GM19455 (cell line): ENCODE measurements at regions not wholly inside any gene's neighbourhood (a gene's known extent, or its start where the extent isn't known, plus 50 kb on each side); places are given as distances from the start of the nearest gene placed in this dataset.

Source experiments
- ATAC-seq: cut with Tn5 transposase; IDR thresholded peaks from one replicate; pipeline ENCODE4 v1.9.1; 2021; ENCODE audit not compliant: unreplicated experiment

GRCh38 chr13:105997581-105998550, 537.6 kb downstream of the EFNB2 start:
- ATAC-seq, result no peak

- ATAC-seq, result no peak
These were observed 539.0 kb downstream of the EFNB2 start for GRCh38 chr13:105996391-105997025.

GRCh38 chr13:105994340-105994739, 541.1 kb downstream of the EFNB2 start:
- ATAC-seq, result no peak

- no peak for ATAC-seq
These were observed 543.7 kb downstream of the EFNB2 start for GRCh38 chr13:105991622-105992277.

GRCh38 chr13:105991131-105991530, 544.3 kb downstream of the EFNB2 start:
- no peak for ATAC-seq

GRCh38 chr13:105990256-105990958, 545.1 kb downstream of the EFNB2 start:
- ATAC-seq, result no peak

- ATAC-seq, result no peak
These were observed 550.8 kb downstream of the EFNB2 start for GRCh38 chr13:105984646-105985045.

- no peak for ATAC-seq
These were observed 551.2 kb downstream of the EFNB2 start for GRCh38 chr13:105984236-105984635.

- no peak for ATAC-seq
These were observed 553.1 kb downstream of the EFNB2 start for GRCh38 chr13:105982219-105982930.

GRCh38 chr13:105979131-105980011, 556.1 kb downstream of the EFNB2 start:
- no peak for ATAC-seq

GRCh38 chr13:105974380-105974779, 561.1 kb downstream of the EFNB2 start:
- ATAC-seq, result no peak

GRCh38 chr13:105972811-105973590, 562.5 kb downstream of the EFNB2 start:
- ATAC-seq, result no peak

GRCh38 chr13:105972306-105972721, 563.1 kb downstream of the EFNB2 start:
- ATAC-seq, result no peak

GRCh38 chr13:105971738-105972137, 563.7 kb downstream of the EFNB2 start:
- no peak for ATAC-seq

GRCh38 chr13:105971312-105971711, 564.1 kb downstream of the EFNB2 start:
- no peak for ATAC-seq

- ATAC-seq, result no peak
These were observed 565.7 kb downstream of the EFNB2 start for GRCh38 chr13:105969761-105970160.

GRCh38 chr13:105965910-105966309, 569.6 kb downstream of the EFNB2 start:
- ATAC-seq, result no peak

GRCh38 chr13:105962080-105962479, 573.4 kb downstream of the EFNB2 start:
- no peak for ATAC-seq

- ATAC-seq, result no peak
These were observed 574.0 kb downstream of the EFNB2 start for GRCh38 chr13:105961438-105961837.
